Keratinocyte (primary cell): ENCODE measurements at regions not wholly inside any gene's neighbourhood (a gene's known extent, or its start where the extent isn't known, plus 50 kb on each side); places are given as distances from the start of the nearest gene placed in this dataset.

Source experiments
- EZH2 ChIP-seq: IDR thresholded peaks from one replicate; pipeline ENCODE4 v1.6.1; 2012; ENCODE audit warnings: inconsistent platforms, mild to moderate bottlenecking, low read length, moderate library complexity
- TF ChIP-seq, protein P1 (sequence below), 3 experiments: IDR thresholded peaks in 1 of 3; conservative IDR thresholded peaks in 1 of 3; optimal IDR thresholded peaks in 1 of 3; 2 replicates in 2 of 3; 3 replicates in 1 of 3; pipeline versions ENCODE3 to v1.5.1; 2011; ENCODE audit warnings: low read length in 3 of 3, mild to moderate bottlenecking in 3 of 3, moderate library complexity in 2 of 3, control low read depth in 1 of 3, inconsistent platforms in 1 of 3; ENCODE audit not compliant: insufficient read depth in 2 of 3; ENCODE audit errors: extremely low read depth in 1 of 3

DNA sequence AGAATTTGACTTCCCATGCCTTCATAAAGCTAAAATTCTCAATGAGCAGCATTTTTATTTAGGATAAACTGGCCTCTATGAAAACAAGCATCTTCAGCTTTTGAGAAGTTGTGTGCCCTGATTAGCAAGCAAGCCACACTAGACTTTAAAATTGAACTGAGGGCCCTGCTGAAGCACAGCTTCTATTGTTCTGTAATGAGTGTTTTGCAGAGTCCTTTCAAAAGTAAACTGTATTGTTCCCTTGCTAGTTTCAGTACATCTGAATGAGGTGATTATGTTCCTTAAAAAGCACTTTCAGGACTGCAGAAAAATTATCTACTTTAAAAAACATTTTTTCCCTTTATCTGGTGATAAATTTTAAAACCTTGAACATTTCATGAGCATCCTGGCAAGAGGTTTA, 113.3 kb upstream of the PRPS1L1 start:
- TF ChIP-seq EZH2, result no peak
- TF ChIP-seq, protein P1, sequence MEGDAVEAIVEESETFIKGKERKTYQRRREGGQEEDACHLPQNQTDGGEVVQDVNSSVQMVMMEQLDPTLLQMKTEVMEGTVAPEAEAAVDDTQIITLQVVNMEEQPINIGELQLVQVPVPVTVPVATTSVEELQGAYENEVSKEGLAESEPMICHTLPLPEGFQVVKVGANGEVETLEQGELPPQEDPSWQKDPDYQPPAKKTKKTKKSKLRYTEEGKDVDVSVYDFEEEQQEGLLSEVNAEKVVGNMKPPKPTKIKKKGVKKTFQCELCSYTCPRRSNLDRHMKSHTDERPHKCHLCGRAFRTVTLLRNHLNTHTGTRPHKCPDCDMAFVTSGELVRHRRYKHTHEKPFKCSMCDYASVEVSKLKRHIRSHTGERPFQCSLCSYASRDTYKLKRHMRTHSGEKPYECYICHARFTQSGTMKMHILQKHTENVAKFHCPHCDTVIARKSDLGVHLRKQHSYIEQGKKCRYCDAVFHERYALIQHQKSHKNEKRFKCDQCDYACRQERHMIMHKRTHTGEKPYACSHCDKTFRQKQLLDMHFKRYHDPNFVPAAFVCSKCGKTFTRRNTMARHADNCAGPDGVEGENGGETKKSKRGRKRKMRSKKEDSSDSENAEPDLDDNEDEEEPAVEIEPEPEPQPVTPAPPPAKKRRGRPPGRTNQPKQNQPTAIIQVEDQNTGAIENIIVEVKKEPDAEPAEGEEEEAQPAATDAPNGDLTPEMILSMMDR (optimal IDR thresholded peaks at IDR 0.05 in 1 of 3, IDR thresholded peaks at IDR 0.05 in 1 of 3, conservative IDR thresholded peaks at IDR 0.05 in 1 of 3; ENCODE audit: extremely low read depth in 1 of 3, insufficient read depth in 2 of 3, low read length in 3 of 3), result no peak
